Left cardiac atrium (tissue), 4 donors: ENCODE measurements at regions not wholly inside any gene's neighbourhood (a gene's known extent, or its start where the extent isn't known, plus 50 kb on each side); places are given as distances from the start of the nearest gene placed in this dataset.
A peak's percentile ranks its signal among the peaks of the same experiment; 100 is the strongest.

ENCODE experiments used
- ATAC-seq, 2 donors: fragments of 200-7000 bp; cut with Tn5 transposase; one replicate each; pipeline ENCODE4 v1.9.1; 2020; ENCODE audit warnings: mild to moderate bottlenecking in 2 of 2, moderate library complexity in 2 of 2
- DNase-seq: peaks from one replicate; pipeline ENCODE4 v3.0.0-alpha.2; 2020
- intact Hi-C, 2 donors: fragments of 100-400 bp; cut with DNase I; formaldehyde crosslinking; loops; one replicate each; pipeline versions ENCODE4 v1.14.1 to v1.15.1; 2022 to 2023
- donor health status: DM: no; HTN: yes; CAD: no.
- donor health status: DM: no; HTN: yes; CAD: no; lungs with severe emphysema.
- donor health status: DM: yes; HTN: yes; CAD: no.
- donor health status: Dilated cardiomyopathy.

DNA sequence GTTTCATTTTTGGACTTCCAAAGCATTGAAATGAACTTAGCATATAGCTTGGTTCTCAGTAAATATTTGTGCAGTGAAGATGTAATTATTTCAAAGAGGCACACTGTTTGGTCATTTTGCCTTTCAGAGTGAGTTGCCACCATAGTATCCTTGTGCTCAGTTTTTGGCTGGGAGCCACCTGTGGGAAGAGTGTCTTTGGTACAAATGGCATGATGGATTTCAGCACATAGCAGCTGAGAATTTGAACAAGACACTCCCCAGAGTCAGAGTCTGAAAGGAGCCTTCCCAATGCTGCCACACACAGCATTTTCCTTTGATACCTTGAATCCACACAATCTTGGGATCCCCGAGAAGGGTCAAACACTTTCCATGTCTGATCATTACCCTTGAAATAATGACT lies 897.2 kb upstream of the ARPP21 start:
- intact Hi-C loops: no loop called here
- DNase-seq (no peak), ATAC-seq (no peak)

DNA sequence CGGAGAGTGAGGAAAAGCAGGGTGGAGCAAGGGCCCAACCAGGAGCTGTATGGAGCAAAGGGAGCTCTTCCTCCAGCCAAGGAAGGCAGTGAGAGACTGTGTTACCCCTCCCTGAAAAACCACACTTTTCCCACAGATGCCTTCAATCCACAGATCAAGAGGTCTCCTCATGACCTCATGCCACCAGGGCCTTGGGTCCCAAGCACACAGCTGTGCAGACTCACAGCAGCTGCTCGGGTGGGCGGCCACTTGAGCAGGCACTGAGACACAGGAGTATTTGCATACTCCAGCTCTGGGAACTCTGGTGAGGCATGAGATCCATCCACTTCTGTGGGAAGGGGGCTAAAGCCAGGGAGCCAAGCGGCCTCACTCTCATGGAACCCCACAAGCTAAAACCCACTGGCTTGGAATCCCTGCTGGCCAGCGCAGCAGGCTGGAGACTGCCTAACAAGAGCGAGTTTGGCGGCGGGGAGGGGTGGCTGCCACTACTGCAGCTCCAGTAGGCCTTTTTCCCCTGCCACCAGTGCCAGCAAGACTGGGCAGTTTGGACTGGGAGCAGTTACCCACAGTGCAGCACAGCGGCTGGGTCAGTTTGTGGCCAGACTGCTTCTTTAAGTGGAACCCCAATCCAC lies 880.6 kb upstream of the ARPP21 start:
- ATAC-seq: no peak
- no peak for DNase-seq
- intact Hi-C loops: no loop called here

GRCh38 chr3:34777386-34777785 lies 861.9 kb upstream of the ARPP21 start:
- intact Hi-C loops: no loop called here
- ATAC-seq (no peak), DNase-seq (no peak)

DNA sequence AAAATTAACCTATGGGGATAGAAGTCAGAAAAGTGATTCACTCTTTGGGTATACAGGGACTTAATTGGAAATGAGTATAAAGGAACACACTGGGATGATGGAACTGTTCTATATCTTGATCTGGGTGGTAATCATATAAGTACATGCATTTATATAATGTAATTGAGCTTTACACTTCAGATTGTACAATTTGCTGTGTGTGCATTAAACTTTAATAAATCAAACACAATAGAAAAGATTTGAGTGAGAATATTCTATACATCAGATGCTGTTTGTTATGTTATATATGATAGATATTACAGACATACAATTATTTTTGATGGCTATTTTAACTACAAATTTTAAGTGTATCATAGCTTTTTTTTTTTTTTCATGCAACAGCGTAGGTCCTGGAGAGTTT lies 860.2 kb upstream of the ARPP21 start:
- DNase-seq (no peak), ATAC-seq (no peak)
- intact Hi-C loops: no loop called here

DNA sequence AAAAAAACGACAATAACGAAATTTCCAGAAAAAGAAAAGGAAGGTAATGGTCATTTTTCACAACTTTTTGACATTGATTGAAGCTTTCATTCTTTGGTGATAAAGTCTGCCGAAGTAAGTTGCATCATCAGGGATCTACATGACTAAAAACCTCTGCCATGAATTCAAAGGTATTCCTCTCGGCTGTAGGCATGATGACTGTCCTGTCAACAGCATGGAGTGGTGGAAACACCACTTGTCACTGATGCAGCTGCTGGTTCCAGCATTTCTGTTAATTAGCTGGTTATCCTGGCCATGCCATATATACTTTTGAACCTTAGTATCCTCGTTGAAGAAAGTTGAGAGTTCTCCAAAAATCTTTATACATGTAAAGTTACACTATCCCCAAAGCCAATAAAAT lies 859.0 kb upstream of the ARPP21 start:
- ATAC-seq (peak; percentile 70 to 76), DNase-seq (no peak)
- intact Hi-C loops: no loop called here

GRCh38 chr3:34780973-34781372 lies 858.4 kb upstream of the ARPP21 start:
- DNase-seq (no peak), ATAC-seq (no peak)
- intact Hi-C loops: no loop called here

- intact Hi-C loops: no loop called here
- ATAC-seq (no peak), DNase-seq (no peak)
Observed at GRCh38 chr3:34782871-34783270, 856.5 kb upstream of the ARPP21 start.

DNA sequence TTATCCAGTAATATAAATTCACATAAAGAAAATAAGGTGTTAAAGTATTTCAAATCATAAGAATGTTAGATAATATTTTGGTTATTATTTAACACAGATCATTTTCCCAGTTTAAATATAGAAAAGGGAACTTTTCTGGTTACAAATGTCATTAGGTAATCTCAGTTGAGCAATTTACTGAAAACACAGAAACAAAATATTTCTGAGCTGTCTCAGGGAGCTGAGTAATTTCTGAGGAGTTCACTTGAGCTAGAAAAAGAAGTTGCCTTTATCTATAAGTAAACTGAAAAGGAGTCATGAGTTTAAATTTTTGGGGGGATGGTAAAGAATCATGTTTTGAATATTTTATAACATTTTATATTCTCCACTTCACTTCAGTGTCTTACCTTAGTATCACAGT lies 855.4 kb upstream of the ARPP21 start:
- no peak for DNase-seq
- ATAC-seq: peak in 1 of 2 donors; percentile 38
- intact Hi-C loops: no loop called here

GRCh38 chr3:34793057-34793456 lies 846.3 kb upstream of the ARPP21 start:
- intact Hi-C loops: no loop called here
- ATAC-seq (no peak), DNase-seq (no peak)

GRCh38 chr3:34807611-34808010 lies 831.7 kb upstream of the ARPP21 start:
- DNase-seq (no peak), ATAC-seq (no peak)
- intact Hi-C loops: no loop called here

- intact Hi-C loops: no loop called here
- no peak for DNase-seq
- ATAC-seq: no peak
Observed at GRCh38 chr3:34808287-34808686, 831.0 kb upstream of the ARPP21 start.

DNA sequence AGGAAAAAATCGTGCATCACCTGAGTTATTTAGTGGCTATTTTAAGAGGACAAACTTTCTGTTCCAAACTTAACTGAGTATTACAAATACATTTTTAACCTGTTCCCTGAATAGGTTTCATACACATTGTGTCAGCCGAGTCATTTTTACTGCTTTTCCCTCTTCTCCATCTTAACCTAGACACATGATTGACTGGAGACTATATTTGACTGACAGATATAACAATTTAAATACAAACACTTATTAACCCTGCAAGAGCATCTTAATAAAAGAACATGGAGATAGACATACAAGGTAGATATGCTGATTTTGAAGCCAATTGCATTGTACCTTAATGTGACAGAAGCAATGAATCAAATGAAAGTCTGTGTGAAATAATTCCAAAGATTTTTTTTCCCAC lies 810.5 kb upstream of the ARPP21 start:
- ATAC-seq (no peak), DNase-seq (no peak)
- intact Hi-C loops: no loop called here

DNA sequence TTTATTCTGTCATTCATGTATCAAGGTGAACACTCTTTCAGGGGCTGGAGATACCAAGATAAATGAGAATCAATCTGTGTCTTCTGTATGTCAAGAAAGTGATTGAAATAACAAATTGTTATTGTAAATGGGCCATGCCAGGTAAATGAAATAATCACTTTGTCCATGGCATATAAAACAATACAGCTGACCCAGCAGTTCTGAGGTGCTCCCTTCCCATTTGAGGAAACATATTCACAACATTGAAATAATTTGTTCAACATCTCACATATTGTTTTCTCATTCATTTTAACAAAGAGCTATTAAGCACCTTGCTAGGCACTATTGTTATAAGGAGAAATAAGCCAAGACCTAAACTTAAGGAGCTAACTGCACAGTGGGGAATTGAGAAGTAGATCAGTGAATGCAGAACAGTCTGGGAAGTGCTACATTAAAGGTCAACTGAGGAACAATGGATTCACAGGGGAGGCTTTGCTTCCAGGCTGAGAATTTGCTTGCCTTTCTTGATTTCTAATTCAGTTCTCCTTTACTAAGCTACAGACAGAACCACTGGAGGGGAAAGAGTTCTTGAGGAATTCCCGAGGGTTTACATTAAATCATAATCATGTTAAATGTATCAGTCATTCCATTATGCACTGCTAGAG lies 806.3 kb upstream of the ARPP21 start:
- intact Hi-C loops: no loop called here
- ATAC-seq (no peak), DNase-seq (no peak)

DNA sequence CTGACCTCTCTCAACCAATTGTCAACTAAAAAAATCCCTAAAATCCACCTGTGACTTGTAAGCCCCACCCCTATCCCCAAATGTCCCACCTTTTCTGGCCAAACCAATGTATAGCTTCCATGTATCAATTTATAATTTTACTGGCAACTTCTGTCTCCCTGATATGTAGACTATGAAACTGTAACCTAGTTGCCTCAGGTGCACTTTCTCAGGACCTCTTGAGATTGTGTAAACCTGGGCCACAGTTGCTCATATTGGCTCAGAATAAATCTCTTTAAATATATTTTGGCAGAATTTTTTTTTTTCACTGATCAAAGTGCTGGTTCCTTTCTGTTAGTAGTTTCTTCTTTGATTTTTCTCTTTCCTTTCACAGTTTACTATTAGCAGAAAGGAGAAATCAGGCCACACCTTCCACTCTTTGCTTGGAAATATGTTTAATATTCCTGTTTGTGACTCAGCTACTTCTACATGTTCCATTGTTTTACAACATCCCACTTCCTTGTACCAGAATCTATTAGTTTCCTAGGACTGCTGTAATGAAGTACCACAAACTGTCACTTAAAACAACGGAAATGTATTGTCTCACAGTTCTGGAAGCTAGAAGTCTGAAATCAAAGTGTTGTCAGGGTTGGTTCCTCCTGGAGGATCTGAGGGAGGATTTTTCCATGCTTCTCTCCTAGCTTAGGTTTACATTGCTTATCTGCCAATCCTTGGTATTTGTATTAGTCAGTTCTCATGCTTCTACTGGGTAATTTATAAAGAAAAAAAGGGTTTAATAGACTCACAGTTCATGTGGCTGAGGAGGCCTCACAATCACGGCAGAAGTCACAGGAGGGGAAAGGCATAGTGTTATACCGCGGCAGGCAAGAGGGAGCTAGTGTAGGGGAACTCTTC lies 801.2 kb upstream of the ARPP21 start:
- intact Hi-C loops: no loop called here
- ATAC-seq (no peak), DNase-seq (no peak)

DNA sequence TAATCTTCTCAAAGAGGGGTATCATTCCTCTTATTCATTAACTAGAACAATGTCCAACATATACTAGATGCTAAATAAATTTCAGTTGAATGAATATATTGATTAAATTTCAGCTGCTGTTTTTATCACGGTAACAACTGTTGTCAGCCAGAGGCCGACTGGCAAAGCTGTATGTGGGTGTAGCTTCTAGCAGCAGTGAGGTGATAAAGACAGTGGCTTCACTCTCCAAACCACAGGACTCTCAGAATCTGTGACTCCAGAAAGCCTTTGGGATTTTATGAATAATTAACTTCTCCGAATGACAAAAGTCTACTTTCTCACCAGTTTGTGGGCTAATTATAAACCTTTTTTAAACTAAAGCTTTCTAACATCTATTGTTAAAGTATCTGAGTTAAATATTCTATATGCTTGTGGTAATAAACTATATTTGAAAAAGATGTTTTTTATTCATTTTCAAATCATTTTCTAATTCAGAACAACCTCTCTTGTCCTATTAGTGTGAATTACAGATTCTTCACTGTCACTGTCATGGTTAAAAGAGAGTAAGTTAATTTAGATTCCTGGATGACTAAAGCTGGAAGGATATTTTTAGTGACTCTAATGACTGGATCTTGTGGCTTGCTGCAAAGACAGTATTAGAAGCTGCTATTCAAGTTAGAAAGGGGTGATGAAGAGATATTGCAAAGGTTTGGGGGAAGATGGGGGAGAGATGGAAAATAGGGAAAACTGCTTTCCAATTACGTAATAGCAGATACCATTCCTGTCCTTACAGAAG lies 796.4 kb upstream of the ARPP21 start:
- DNase-seq (no peak), ATAC-seq (peak in 1 of 2 donors; percentile 61)
- intact Hi-C loops: no loop called here

GRCh38 chr3:34844323-34844620 lies 795.1 kb upstream of the ARPP21 start:
- intact Hi-C loops: no loop called here
- no peak for ATAC-seq
- no peak for DNase-seq

DNA sequence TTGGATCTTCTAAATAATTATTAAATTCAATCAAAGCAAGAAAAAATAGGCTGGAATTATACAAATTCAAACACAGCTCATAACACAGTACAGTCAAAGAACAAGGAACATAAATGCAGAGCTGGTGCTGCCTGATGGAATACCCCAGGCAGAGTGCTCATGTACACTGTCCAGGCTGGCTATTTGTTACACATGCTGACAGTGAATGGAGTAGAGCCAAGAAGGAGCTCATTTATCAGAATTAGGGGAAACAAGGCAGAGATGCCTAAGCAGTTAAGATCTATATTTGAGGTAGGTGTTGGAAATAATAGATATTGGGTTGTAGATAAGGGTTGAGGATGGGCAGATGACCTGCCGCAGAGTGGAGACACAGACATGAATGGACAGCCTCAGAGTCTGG lies 788.2 kb upstream of the ARPP21 start:
- ATAC-seq (no peak), DNase-seq (no peak)
- intact Hi-C loops: no loop called here

DNA sequence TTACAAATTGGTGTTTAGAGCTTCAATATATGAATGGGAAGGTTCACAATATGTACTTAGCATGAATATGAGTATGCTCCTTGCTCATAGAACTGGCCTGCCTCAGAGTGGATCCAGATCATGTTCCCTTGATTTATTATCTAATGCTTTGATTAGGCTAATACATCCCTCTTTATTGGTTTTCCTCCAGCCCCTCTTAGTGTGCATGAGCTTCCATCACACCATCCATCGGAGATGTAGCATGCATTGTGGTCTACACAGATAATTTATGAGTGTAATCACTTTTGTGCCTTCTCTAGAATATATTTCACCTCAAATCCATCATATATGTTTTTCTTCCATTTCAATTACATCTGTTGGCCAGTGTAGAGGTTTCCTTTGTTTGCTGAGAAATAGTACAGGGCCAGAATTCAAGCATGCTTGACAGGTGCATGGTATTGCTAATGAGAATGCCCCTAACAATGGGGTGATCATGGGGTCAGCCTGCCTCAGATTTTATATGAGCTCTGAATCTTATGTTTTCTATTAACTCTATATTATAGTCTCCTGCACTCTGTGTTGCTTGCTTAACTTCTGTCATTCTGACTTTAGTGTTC lies 786.4 kb upstream of the ARPP21 start:
- ATAC-seq (no peak), DNase-seq (no peak)
- intact Hi-C loops: no loop called here

DNA sequence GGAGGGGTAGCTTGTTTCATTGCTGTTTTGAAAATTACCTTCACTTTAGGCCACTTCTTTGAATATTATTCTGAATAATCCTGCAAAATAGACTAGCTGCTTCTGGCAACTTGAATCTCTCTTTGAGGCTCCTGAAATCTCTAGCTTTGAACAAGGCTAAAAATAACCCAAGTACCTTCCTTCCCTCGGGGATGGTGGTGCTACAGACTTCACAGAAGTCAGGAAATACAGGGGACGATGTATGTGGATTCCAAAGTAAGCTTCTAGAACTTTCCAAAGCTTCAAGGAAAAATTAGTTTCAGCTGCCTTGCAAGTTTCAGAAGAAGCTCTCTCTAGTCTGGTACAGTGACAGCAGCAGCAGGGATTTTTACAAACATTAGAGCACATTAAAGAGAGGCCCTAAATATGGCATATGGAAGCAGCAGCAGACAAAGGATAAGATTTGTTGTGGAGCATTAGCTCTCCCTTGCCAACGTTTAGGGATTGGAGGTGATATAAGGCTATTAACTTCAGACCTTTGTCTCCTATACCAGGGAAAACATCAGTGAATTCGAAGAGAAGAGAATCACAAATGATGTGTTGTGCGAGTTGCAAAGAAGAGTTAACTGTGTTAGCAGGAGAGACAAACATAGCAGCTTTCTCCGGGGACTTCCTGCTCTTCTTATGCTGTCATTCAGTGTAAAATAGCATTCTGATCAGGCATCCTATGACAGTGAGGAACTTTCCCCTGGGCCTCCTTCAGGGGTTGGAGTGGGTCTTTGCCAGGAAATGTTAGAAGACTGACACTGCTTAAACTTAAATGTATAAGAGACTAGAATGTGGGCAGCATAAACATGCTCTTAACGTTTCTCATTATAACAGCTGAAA lies 783.0 kb upstream of the ARPP21 start:
- ATAC-seq: peak in 1 of 2 donors; percentile 58
- intact Hi-C loops: no loop called here
- no peak for DNase-seq
